A549 (cell line): ENCODE measurements at regions not wholly inside any gene's neighbourhood (a gene's known extent, or its start where the extent isn't known, plus 50 kb on each side); places are given as distances from the start of the nearest gene placed in this dataset.

Source experiments
- ATAC-seq, 2 experiments: fragments of 200-7000 bp in 1 of 2; fragments of >200 bp in 1 of 2; cut with Nextera tagmentation in 1 of 2; cut with Tn5 transposase in 1 of 2; 3 replicates each; pipeline versions ENCODE4 v1.8.0 to v1.9.1; 2018 to 2020; ENCODE audit warnings: mild to moderate bottlenecking in 1 of 2, moderate library complexity in 1 of 2
- CTCF ChIA-PET: fragments of 300-600 bp; sonication (Branson Sonifier 250); formaldehyde crosslinking; extraction: SDS; loops from one replicate; lab custom pipeline; 2021; ENCODE audit warnings: antibody characterized with exemption, inconsistent platforms; lab: Yijun Ruan, JAX
- POLR2A ChIA-PET: fragments of 350-600 bp; formaldehyde crosslinking; extraction: SDS; loops from one replicate; lab custom pipeline; 2021; ENCODE audit warnings: antibody characterized with exemption, inconsistent platforms; lab: Yijun Ruan, JAX
- DNase-seq, 2 experiments: peaks; one replicate each; pipeline versions ENCODE4 v3.0.0 to v3.0.0-alpha.2; 2011 to 2016; ENCODE audit warnings: low read depth in 1 of 2, low spot score in 1 of 2
- FAIRE-seq: peaks from 2 replicates; lab custom pipeline; 2011; peaks lifted over from hg19 to GRCh38; lab: Jason Lieb, UNC
- H3K27ac ChIP-seq, 2 experiments: fragments of >200 bp; sonication (Bioruptor Twin); formaldehyde crosslinking; 3 replicates each; pipeline ENCODE4 v1.5.1; 2016 to 2017
- H3K4me1 ChIP-seq: fragments of >200 bp; sonication (Bioruptor Twin); formaldehyde crosslinking; 3 replicates; pipeline ENCODE4 v1.6.1; 2016
- H3K4me2 ChIP-seq: fragments of >200 bp; sonication (Bioruptor Twin); formaldehyde crosslinking; 3 replicates; pipeline ENCODE4 v1.6.1; 2016
- H3K4me3 ChIP-seq: fragments of >200 bp; sonication (Bioruptor Twin); formaldehyde crosslinking; 3 replicates; pipeline ENCODE4 v1.5.1; 2016
- H3K9me3 ChIP-seq: fragments of >200 bp; sonication (Bioruptor Twin); formaldehyde crosslinking; 3 replicates; pipeline ENCODE4 v1.6.1; 2016
- CEBPB ChIP-seq, 2 experiments: fragments of >200 bp in 1 of 2; sonication (Bioruptor Twin) in 1 of 2; formaldehyde crosslinking in 1 of 2; IDR thresholded peaks; 2 replicates each; pipeline ENCODE4 v1.6.1; 2012 to 2016
- CHD4 ChIP-seq: fragments of 200-600 bp; sonication (generic); IDR thresholded peaks from 2 replicates; pipeline ENCODE4 v1.6.1; 2016; ENCODE audit warnings: antibody characterized with exemption, mild to moderate bottlenecking, borderline replicate concordance
- EHMT2 ChIP-seq: fragments of 200-600 bp; sonication (generic); IDR thresholded peaks from 2 replicates; pipeline ENCODE4 v1.6.1; 2016; ENCODE audit warnings: antibody characterized with exemption, low read depth, mild to moderate bottlenecking, moderate library complexity
- ELK1 ChIP-seq: fragments of 150-350 bp; IDR thresholded peaks from 2 replicates; pipeline ENCODE4 v1.6.1; 2014; ENCODE audit warnings: low read depth, mild to moderate bottlenecking, low read length
- ESRRA ChIP-seq: fragments of 150-350 bp; IDR thresholded peaks from 2 replicates; pipeline ENCODE4 v1.6.1; 2014; ENCODE audit warnings: mild to moderate bottlenecking, low read length, borderline replicate concordance
- FOSL2 ChIP-seq, 2 experiments: fragments of 450-650 bp in 1 of 2; fragments of >200 bp in 1 of 2; sonication (Bioruptor Twin) in 1 of 2; formaldehyde crosslinking; IDR thresholded peaks; 2 replicates each; pipeline versions ENCODE4 v1.5.0 to v1.6.1; 2016 to 2020; ENCODE audit warnings: mild to moderate bottlenecking in 1 of 2, moderate library complexity in 1 of 2
- FOXS1 ChIP-seq: fragments of 250-450 bp; sonication (Bioruptor Pico); IDR thresholded peaks from 2 replicates; pipeline ENCODE4 v1.5.0; 2020; ENCODE audit warnings: mild to moderate bottlenecking, moderate library complexity
- GATA3 ChIP-seq: IDR thresholded peaks from 2 replicates; pipeline ENCODE4 v1.6.1; 2012; ENCODE audit warnings: borderline replicate concordance
- HDAC2 ChIP-seq: fragments of 200-600 bp; sonication (generic); IDR thresholded peaks from 2 replicates; pipeline ENCODE4 v1.6.1; 2016
- HEYL ChIP-seq: fragments of 250-450 bp; sonication (Bioruptor Pico); IDR thresholded peaks from 2 replicates; pipeline ENCODE4 v1.8.0; 2021; ENCODE audit warnings: mild to moderate bottlenecking, moderate library complexity
- HOXA7 ChIP-seq: fragments of 250-450 bp; sonication (Bioruptor Pico); IDR thresholded peaks from 2 replicates; pipeline ENCODE4 v1.5.0; 2020; ENCODE audit warnings: mild to moderate bottlenecking, moderate library complexity
- KDM5A ChIP-seq: fragments of 200-600 bp; sonication (generic); IDR thresholded peaks from 2 replicates; pipeline ENCODE4 v1.6.1; 2016; ENCODE audit warnings: antibody characterized with exemption, mild to moderate bottlenecking
- NFE2L2 ChIP-seq: fragments of 150-350 bp; conservative IDR thresholded peaks from 2 replicates; pipeline ENCODE4 v1.6.1; 2014; ENCODE audit warnings: low read length
- PHF8 ChIP-seq: fragments of 200-600 bp; sonication (generic); IDR thresholded peaks from 2 replicates; pipeline ENCODE4 v1.6.1; 2016; ENCODE audit warnings: low read depth, mild to moderate bottlenecking, antibody characterized with exemption, moderate library complexity, borderline replicate concordance
- POLR2A ChIP-seq: IDR thresholded peaks from 2 replicates; pipeline ENCODE4 v1.6.1; 2012; ENCODE audit warnings: mild to moderate bottlenecking, low read length
- RAD21 ChIP-seq, 2 experiments: fragments of >200 bp in 1 of 2; sonication (Bioruptor Twin) in 1 of 2; formaldehyde crosslinking in 1 of 2; IDR thresholded peaks in 1 of 2; conservative IDR thresholded peaks in 1 of 2; 2 replicates in 1 of 2; 3 replicates in 1 of 2; pipeline ENCODE4 v1.6.1; 2012 to 2018; ENCODE audit warnings: inconsistent platforms in 1 of 2
- RARB ChIP-seq: fragments of 250-450 bp; sonication (Bioruptor Pico); IDR thresholded peaks from 2 replicates; pipeline ENCODE4 v1.8.0; 2021; ENCODE audit warnings: mild to moderate bottlenecking, moderate library complexity
- RCOR1 ChIP-seq: fragments of 150-350 bp; IDR thresholded peaks from 2 replicates; pipeline ENCODE4 v1.6.1; 2014; ENCODE audit warnings: antibody characterized with exemption, low read length, low read depth
- RFX5 ChIP-seq: fragments of 450-650 bp; IDR thresholded peaks from 2 replicates; pipeline ENCODE4 v1.7.1; 2014; ENCODE audit warnings: antibody characterized with exemption, mild to moderate bottlenecking, moderate library complexity
- RNF2 ChIP-seq: fragments of 200-600 bp; sonication (generic); IDR thresholded peaks from 2 replicates; pipeline ENCODE4 v1.6.1; 2016; ENCODE audit warnings: low read depth, mild to moderate bottlenecking, antibody characterized with exemption, moderate library complexity, borderline replicate concordance
- TFCP2L1 ChIP-seq: fragments of 250-450 bp; sonication (Bioruptor Pico); IDR thresholded peaks from 2 replicates; pipeline ENCODE4 v1.5.0; 2021; ENCODE audit warnings: mild to moderate bottlenecking
- TP53 ChIP-seq: fragments of 250-450 bp; sonication (Bioruptor Pico); IDR thresholded peaks from 2 replicates; pipeline ENCODE4 v1.5.0; 2021; ENCODE audit warnings: mild to moderate bottlenecking, moderate library complexity
- USF2 ChIP-seq: fragments of 450-650 bp; IDR thresholded peaks from 2 replicates; pipeline ENCODE4 v1.6.1; 2014; ENCODE audit warnings: antibody characterized with exemption
- ZSCAN20 ChIP-seq: fragments of 250-450 bp; sonication (Bioruptor Pico); IDR thresholded peaks from 2 replicates; pipeline ENCODE4 v1.8.0; 2022; ENCODE audit warnings: mild to moderate bottlenecking, moderate library complexity
- WGBS: methylation state at CpG from one replicate; pipeline ENCODE4 v1.1.6; 2017; ENCODE audit errors: missing lambda C conversion rate; 5-methylcytosine and 5-hydroxymethylcytosine counted together
- TF ChIP-seq, protein P1 (sequence below): IDR thresholded peaks from 2 replicates; pipeline ENCODE4 v1.6.1; 2012
- TF ChIP-seq, protein P2 (sequence below): fragments of 250-450 bp; sonication (Bioruptor Pico); IDR thresholded peaks from 2 replicates; pipeline ENCODE4 v1.5.0; 2020; ENCODE audit warnings: low read depth, mild to moderate bottlenecking, moderate library complexity
- TF ChIP-seq, protein P3 (sequence below): fragments of >200 bp; sonication (Bioruptor Twin); formaldehyde crosslinking; IDR thresholded peaks from 3 replicates; pipeline ENCODE4 v1.6.1; 2016

- no peak overlapping the region for H3K27ac ChIP-seq
- no peak overlapping the region for H3K4me3 ChIP-seq
- no peak overlapping the region for H3K4me2 ChIP-seq
- no peak for FAIRE-seq
- POLR2A ChIA-PET, result no interaction called here
- H3K4me1 ChIP-seq, result no peaks in the 10 kb centered on the region
- WGBS, result 7% methylated on average over 3 of the region's 3 CpGs
- ATAC-seq, result no peak
- H3K9me3 ChIP-seq, result no peaks in the 10 kb centered on the region
- DNase-seq, result no peak
- CTCF ChIA-PET, result no interaction called here
- TF ChIP-seq HEYL (no peak), CEBPB (IDR thresholded peaks at IDR 0.05) (no peak), RNF2 (no peak), PHF8 (no peak), RARB (CRISPR knock-in tag) (no peak), EHMT2 (no peak), ESRRA (no peak), RAD21 (conservative IDR thresholded peaks at IDR 0.05 in 1 of 2, IDR thresholded peaks at IDR 0.05 in 1 of 2) (no peak), USF2 (no peak), POLR2A (no peak), FOSL2 (IDR thresholded peaks at IDR 0.05) (no peak), FOSL2 (CRISPR knock-in tag; IDR thresholded peaks at IDR 0.05) (no peak), HOXA7 (CRISPR knock-in tag) (no peak)
- TF ChIP-seq, protein P1, sequence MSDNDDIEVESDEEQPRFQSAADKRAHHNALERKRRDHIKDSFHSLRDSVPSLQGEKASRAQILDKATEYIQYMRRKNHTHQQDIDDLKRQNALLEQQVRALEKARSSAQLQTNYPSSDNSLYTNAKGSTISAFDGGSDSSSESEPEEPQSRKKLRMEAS, result no peak
Observed at GRCh38 chr6:85944776-85945175, 302.1 kb upstream of the SYNCRIP start.

DNA sequence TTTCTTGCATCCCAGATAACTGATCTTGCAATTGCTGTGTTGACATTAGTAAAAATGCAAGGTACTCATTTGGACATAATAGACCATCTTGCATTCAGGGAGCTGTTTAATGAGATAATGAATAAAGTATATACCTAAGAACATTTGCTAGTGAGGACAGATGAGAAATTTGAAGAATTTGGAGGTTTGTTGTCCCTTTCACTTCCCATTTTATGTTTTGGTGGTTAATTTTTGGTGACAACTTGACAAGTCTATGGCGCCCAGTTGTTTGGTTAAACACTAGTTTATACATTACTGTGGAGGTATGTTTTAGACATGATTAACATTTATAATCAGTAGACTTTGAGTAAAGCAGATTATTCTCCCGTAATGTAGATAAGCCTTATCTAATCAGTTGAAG is 300.2 kb upstream of the SYNCRIP start:
- no peak for ATAC-seq
- no peak overlapping the region for H3K27ac ChIP-seq
- CTCF ChIA-PET, result interaction anchor here (0.8 kb wide), 1 partner anchor 466 kb away, joined by 3 read pairs; no protein-coding TSS in a partner anchor
- no peak for DNase-seq
- no peak for FAIRE-seq
- no peaks in the 10 kb centered on the region for H3K4me1 ChIP-seq
- POLR2A ChIA-PET, result no interaction called here
- H3K9me3 ChIP-seq, result no peaks in the 10 kb centered on the region
- no peak overlapping the region for H3K4me3 ChIP-seq
- no peak overlapping the region for H3K4me2 ChIP-seq
- 58% methylated on average over 2 of the region's 2 CpGs for WGBS
- no peak for TF ChIP-seq KDM5A
- no peak for TF ChIP-seq FOXS1
- no peak for TF ChIP-seq PHF8
- no peak for TF ChIP-seq TFCP2L1
- no peak for TF ChIP-seq TP53
- no peak for TF ChIP-seq ZSCAN20 (CRISPR knock-in tag)
- TF ChIP-seq CHD4, result no peak
- TF ChIP-seq RCOR1, result no peak
- TF ChIP-seq HDAC2, result no peak
- TF ChIP-seq, protein P2, sequence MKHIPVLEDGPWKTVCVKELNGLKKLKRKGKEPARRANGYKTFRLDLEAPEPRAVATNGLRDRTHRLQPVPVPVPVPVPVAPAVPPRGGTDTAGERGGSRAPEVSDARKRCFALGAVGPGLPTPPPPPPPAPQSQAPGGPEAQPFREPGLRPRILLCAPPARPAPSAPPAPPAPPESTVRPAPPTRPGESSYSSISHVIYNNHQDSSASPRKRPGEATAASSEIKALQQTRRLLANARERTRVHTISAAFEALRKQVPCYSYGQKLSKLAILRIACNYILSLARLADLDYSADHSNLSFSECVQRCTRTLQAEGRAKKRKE (CRISPR knock-in tag), result no peak
- TF ChIP-seq ESRRA, result no peak
- TF ChIP-seq NFE2L2, result no peak
- TF ChIP-seq ELK1, result no peak
- no peak for TF ChIP-seq RFX5
- no peak for TF ChIP-seq GATA3
- no peak for TF ChIP-seq USF2
- TF ChIP-seq, protein P3, sequence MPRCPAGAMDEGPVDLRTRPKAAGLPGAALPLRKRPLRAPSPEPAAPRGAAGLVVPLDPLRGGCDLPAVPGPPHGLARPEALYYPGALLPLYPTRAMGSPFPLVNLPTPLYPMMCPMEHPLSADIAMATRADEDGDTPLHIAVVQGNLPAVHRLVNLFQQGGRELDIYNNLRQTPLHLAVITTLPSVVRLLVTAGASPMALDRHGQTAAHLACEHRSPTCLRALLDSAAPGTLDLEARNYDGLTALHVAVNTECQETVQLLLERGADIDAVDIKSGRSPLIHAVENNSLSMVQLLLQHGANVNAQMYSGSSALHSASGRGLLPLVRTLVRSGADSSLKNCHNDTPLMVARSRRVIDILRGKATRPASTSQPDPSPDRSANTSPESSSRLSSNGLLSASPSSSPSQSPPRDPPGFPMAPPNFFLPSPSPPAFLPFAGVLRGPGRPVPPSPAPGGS, result no peak
